IMR-90 (cell line): ENCODE measurements at regions not wholly inside any gene's neighbourhood (a gene's known extent, or its start where the extent isn't known, plus 50 kb on each side); places are given as distances from the start of the nearest gene placed in this dataset.

Experiments
- ATAC-seq: fragments of 200-7000 bp; cut with Tn5 transposase; 2 replicates; pipeline ENCODE4 v1.9.1; 2020; ENCODE audit warnings: low read depth, mild to moderate bottlenecking, moderate library complexity
- BruUV-seq: library from RNA; stranded (reverse); fragments of 400-500 nt; replicated peaks from 2 replicates; lab custom pipeline; 2021; lab: Mats Ljungman, UMichigan
- CTCF ChIA-PET: fragments of 300-600 bp; formaldehyde crosslinking; extraction: SDS; loops from one replicate; lab custom pipeline; 2021; ENCODE audit warnings: antibody characterized with exemption; lab: Yijun Ruan, JAX
- POLR2A ChIA-PET: fragments of 300-600 bp; sonication (Branson Sonifier 250); formaldehyde crosslinking; loops from one replicate; lab custom pipeline; 2022; ENCODE audit warnings: antibody characterized with exemption; ENCODE audit not compliant: unreplicated experiment; lab: Charles Lee
- DNase-seq: peaks from one replicate; pipeline ENCODE4 v3.0.0; 2013
- H2AFZ ChIP-seq: replicated peaks from 2 replicates; pipeline ENCODE3; 2013; ENCODE audit warnings: low read length, mild to moderate bottlenecking; ENCODE audit not compliant: poor library complexity
- H2AK5ac ChIP-seq: 2 replicates; pipeline ENCODE4 v1.6.1; 2013; ENCODE audit warnings: low read depth, low read length, inconsistent platforms
- H2AK9ac ChIP-seq: replicated peaks from 2 replicates; pipeline ENCODE3; 2013; ENCODE audit warnings: mild to moderate bottlenecking, low read depth, low read length, moderate library complexity; ENCODE audit not compliant: poor library complexity
- H2BK120ac ChIP-seq: 2 replicates; pipeline ENCODE4 v1.6.1; 2013; ENCODE audit warnings: low read depth, low read length, inconsistent platforms
- H2BK15ac ChIP-seq: 3 replicates; pipeline ENCODE4 v1.6.1; 2013; ENCODE audit warnings: low read depth, low read length, inconsistent platforms
- H2BK20ac ChIP-seq: 2 replicates; pipeline ENCODE4 v1.6.1; 2013; ENCODE audit warnings: low read depth, mild to moderate bottlenecking, inconsistent platforms, low read length, moderate library complexity
- H2BK5ac ChIP-seq: 2 replicates; pipeline ENCODE4 v1.6.1; 2013; ENCODE audit warnings: mild to moderate bottlenecking, low read depth, low read length, inconsistent platforms; ENCODE audit not compliant: poor library complexity, severe bottlenecking
- H3K14ac ChIP-seq: replicated peaks from 2 replicates; pipeline ENCODE4 v1.6.1; 2013; ENCODE audit warnings: low read depth, low read length, inconsistent platforms
- H3K18ac ChIP-seq: 2 replicates; pipeline ENCODE4 v1.6.1; 2013; ENCODE audit warnings: low read depth, low read length, control low read depth
- H3K23ac ChIP-seq: 2 replicates; pipeline ENCODE4 v1.6.1; 2013; ENCODE audit warnings: low read depth, low read length, inconsistent platforms
- H3K27ac ChIP-seq: 2 replicates; pipeline ENCODE4 v1.5.1; 2013; ENCODE audit warnings: mild to moderate bottlenecking, control low read depth, low read length; ENCODE audit not compliant: insufficient read depth
- H3K27me3 ChIP-seq: 2 replicates; pipeline ENCODE4 v1.6.1; 2013; ENCODE audit warnings: low read length; ENCODE audit not compliant: control insufficient read depth, insufficient read depth
- H3K36me3 ChIP-seq: 2 replicates; pipeline ENCODE4 v1.6.1; 2013; ENCODE audit warnings: low read length, mixed read lengths; ENCODE audit not compliant: control insufficient read depth, insufficient read depth
- H3K4ac ChIP-seq: 2 replicates; pipeline ENCODE4 v1.6.1; 2013; ENCODE audit warnings: low read depth, low read length, inconsistent platforms
- H3K4me1 ChIP-seq: 2 replicates; pipeline ENCODE4 v1.6.1; 2013; ENCODE audit warnings: low read length, mixed read lengths; ENCODE audit not compliant: control insufficient read depth, insufficient read depth
- H3K4me2 ChIP-seq: 2 replicates; pipeline ENCODE4 v1.6.1; 2013; ENCODE audit warnings: low read depth, mild to moderate bottlenecking, control low read depth, low read length, moderate library complexity
- H3K4me3 ChIP-seq: 2 replicates; pipeline ENCODE4 v1.5.1; 2013; ENCODE audit warnings: low read depth, mild to moderate bottlenecking, control low read depth, low read length, moderate library complexity; ENCODE audit not compliant: insufficient read depth
- H3K56ac ChIP-seq: 2 replicates; pipeline ENCODE4 v1.6.1; 2013; ENCODE audit warnings: low read length, inconsistent platforms; ENCODE audit not compliant: insufficient read depth; ENCODE audit errors: extremely low read depth
- H3K79me1 ChIP-seq, 2 experiments: 2 replicates each; pipeline ENCODE4 v1.6.1; 2013; ENCODE audit warnings: low read length in 2 of 2, inconsistent platforms in 1 of 2, low read depth in 1 of 2
- H3K9ac ChIP-seq: 2 replicates; pipeline ENCODE4 v1.6.1; 2013; ENCODE audit warnings: low read depth, low read length, control low read depth
- H3K9me1 ChIP-seq: 2 replicates; pipeline ENCODE4 v1.6.1; 2013; ENCODE audit warnings: low read length, inconsistent platforms; ENCODE audit not compliant: insufficient read depth
- H3K9me3 ChIP-seq: 2 replicates; pipeline ENCODE4 v1.6.1; 2013; ENCODE audit warnings: low read length; ENCODE audit not compliant: control insufficient read depth, insufficient read depth
- H4K20me1 ChIP-seq: 2 replicates; pipeline ENCODE4 v1.6.1; 2013; ENCODE audit warnings: low read length, inconsistent platforms; ENCODE audit not compliant: insufficient read depth
- H4K5ac ChIP-seq: 2 replicates; pipeline ENCODE4 v1.6.1; 2013; ENCODE audit warnings: mild to moderate bottlenecking, low read depth, low read length, control low read depth
- H4K8ac ChIP-seq, 2 experiments: 2 replicates each; pipeline ENCODE4 v1.6.1; 2013; ENCODE audit warnings: low read depth in 2 of 2, low read length in 2 of 2, control low read depth in 1 of 2, inconsistent platforms in 1 of 2
- H4K91ac ChIP-seq: 2 replicates; pipeline ENCODE4 v1.6.1; 2013; ENCODE audit warnings: low read depth, low read length, inconsistent platforms; ENCODE audit not compliant: insufficient read depth
- BHLHE40 ChIP-seq: fragments of 150-350 bp; IDR thresholded peaks from 2 replicates; pipeline ENCODE4 v1.6.1; 2016; ENCODE audit warnings: mild to moderate bottlenecking, low read depth, low read length
- CEBPB ChIP-seq: IDR thresholded peaks from 2 replicates; pipeline ENCODE4 v1.6.1; 2012; ENCODE audit warnings: low read depth, low read length, improper control_type of control experiment
- CTCF ChIP-seq: conservative IDR thresholded peaks from 2 replicates; pipeline ENCODE4 v1.5.1; 2012; ENCODE audit warnings: mild to moderate bottlenecking, low read depth, low read length, improper control_type of control experiment
- FOS ChIP-seq: fragments of 150-350 bp; IDR thresholded peaks from 2 replicates; pipeline ENCODE4 v1.6.1; 2016; ENCODE audit warnings: low read depth, low read length
- MAFK ChIP-seq: IDR thresholded peaks from 2 replicates; pipeline ENCODE4 v1.6.1; 2012; ENCODE audit warnings: low read depth, low read length, improper control_type of control experiment
- MAZ ChIP-seq: IDR thresholded peaks from 2 replicates; pipeline ENCODE4 v1.6.1; 2012; ENCODE audit warnings: low read depth, mild to moderate bottlenecking, low read length, improper control_type of control experiment, moderate library complexity, borderline replicate concordance
- RAD21 ChIP-seq: IDR thresholded peaks from 2 replicates; pipeline ENCODE4 v1.6.1; 2012; ENCODE audit warnings: low read length, improper control_type of control experiment
- RCOR1 ChIP-seq: IDR thresholded peaks from 2 replicates; pipeline ENCODE4 v1.6.1; 2012; ENCODE audit warnings: mild to moderate bottlenecking, low read length, improper control_type of control experiment; ENCODE audit not compliant: insufficient replicate concordance
- WGBS, 2 experiments: methylation state at CpG; one replicate each; pipeline versions ENCODE4 v1.1.5 to v1.1.7; 2013; ENCODE audit warnings: missing lambda C conversion rate in 2 of 2; ENCODE audit not compliant: insufficient read length in 1 of 2; ENCODE audit errors: extremely low coverage in 2 of 2; 5-methylcytosine and 5-hydroxymethylcytosine counted together
- dilution Hi-C: fragments of 300-500 bp; cut with HindIII; formaldehyde crosslinking; loops from one replicate; pipeline ENCODE4 v1.14.3; 2018; ENCODE audit warnings: low sequenced_read_pairs; ENCODE audit not compliant: unreplicated experiment
- in situ Hi-C: fragments of 300-500 bp; cut with MboI; formaldehyde crosslinking; loops from 3 replicates; pipeline ENCODE4 v1.14.3; 2019; ENCODE audit warnings: low sequenced_read_pairs, inconsistent platforms, mixed read lengths
- intact Hi-C: fragments of 100-400 bp; cut with micrococcal nuclease; formaldehyde crosslinking; loops from 2 replicates; pipeline ENCODE4 v1.10.0; 2022

- Histone ChIP-seq H4K8ac (no peak overlapping the region), H3K27ac (no peak overlapping the region), H3K56ac (no peak overlapping the region), H4K5ac (no peak overlapping the region), H2BK15ac (no peak overlapping the region), H3K9me3 (no peaks in the 10 kb centered on the region), H2BK120ac (no peak overlapping the region), H3K4me2 (no peak overlapping the region), H2AFZ (no peak overlapping the region), H3K18ac (no peak overlapping the region), H3K9me1 (no peaks in the 10 kb centered on the region), H3K4me1 (no peaks in the 10 kb centered on the region), H4K91ac (no peak overlapping the region), H3K27me3 (peaks cover 52% of the 10 kb centered on the region), H3K14ac (no peak overlapping the region), H4K20me1 (no peaks in the 10 kb centered on the region), H2AK9ac (no peak overlapping the region), H3K4me3 (no peak overlapping the region), H2BK5ac (no peak overlapping the region), H3K23ac (no peak overlapping the region), H2AK5ac (no peak overlapping the region), H3K79me1 (no peaks in the 10 kb centered on the region), H3K9ac (no peak overlapping the region), H3K4ac (no peak overlapping the region), H3K36me3 (no peaks in the 10 kb centered on the region), H2BK20ac (no peak overlapping the region)
- no CpG with 5 or more reads among the region's 3 CpGs for WGBS, 2 experiments
- in situ Hi-C loops, result no loop called here
- ChIA-PET POLR2A (no interaction called here), CTCF (interaction anchor here (1.3 kb wide), 1 partner anchor 151 kb away, joined by 3 read pairs; the partner anchor contains the start of gene UNC5CL)
- dilution Hi-C loops, result no loop called here
- ATAC-seq (no peak), DNase-seq (no peak)
- BruUV-seq, result no TSS peak
- TF ChIP-seq CTCF (no peak), RAD21 (no peak), BHLHE40 (no peak), RCOR1 (no peak), MAZ (no peak), FOS (no peak), MAFK (no peak), CEBPB (no peak)
- intact Hi-C loops, result no loop called here
Measured at GRCh38 chr6:40888456-40888990, 150.5 kb downstream of the UNC5CL start.
